Astrocyte of the cerebellum (primary cell): ENCODE measurements at regions not wholly inside any gene's neighbourhood (a gene's known extent, or its start where the extent isn't known, plus 50 kb on each side); places are given as distances from the start of the nearest gene placed in this dataset.

Experiments used
- DNase-seq: peaks from one replicate; pipeline ENCODE4 v3.0.0-alpha.2; 2011; ENCODE audit warnings: low read depth
- H3K4me3 ChIP-seq: 2 replicates; pipeline ENCODE4 v1.5.1; 2011; ENCODE audit warnings: mild to moderate bottlenecking, low read depth, low read length, moderate library complexity
- CTCF ChIP-seq: IDR thresholded peaks from 2 replicates; pipeline ENCODE4 v1.5.1; 2012; ENCODE audit warnings: low read length, low read depth, moderate library complexity, mild to moderate bottlenecking; ENCODE audit errors: missing control alignments
- in situ Hi-C: cut with HindIII; loops from 2 replicates; pipeline ENCODE4 v1.10.0; 2017; ENCODE audit warnings: low sequenced_read_pairs

GRCh38 chr4:138656990-138657389 is 358.6 kb upstream of the NOCT start:
- TF ChIP-seq CTCF = no peak
- in situ Hi-C loops = no loop called here

GRCh38 chr4:138655985-138656384 is 359.6 kb upstream of the NOCT start:
- no peak for TF ChIP-seq CTCF
- DNase-seq = no peak
- in situ Hi-C loops = no loop called here
- no peak overlapping the region for H3K4me3 ChIP-seq

More at GRCh38 chr4:138656990-138657389, 358.6 kb upstream of the NOCT start:
- H3K4me3 ChIP-seq = no peak overlapping the region
- no peak for DNase-seq

DNA sequence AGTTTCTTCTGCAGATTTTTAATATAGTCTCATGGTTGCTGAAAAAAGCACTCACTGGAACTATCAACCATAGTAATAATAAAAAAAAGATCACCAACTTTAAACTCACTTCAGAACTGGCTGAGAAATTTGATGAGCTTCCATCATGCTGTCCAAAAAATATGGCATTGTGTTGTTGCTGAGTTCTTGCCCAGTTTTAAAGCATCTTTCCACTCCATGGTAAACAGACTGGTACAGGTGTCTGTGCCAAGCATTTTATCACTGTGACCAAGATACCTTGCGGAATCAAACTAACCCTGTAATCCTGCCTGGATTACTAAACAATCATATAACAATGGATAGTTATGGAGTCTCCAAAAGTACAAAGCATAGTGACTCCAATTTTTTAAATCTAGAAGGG is 360.3 kb upstream of the NOCT start:
- in situ Hi-C loops = no loop called here
- no peak for TF ChIP-seq CTCF
- no peak overlapping the region for H3K4me3 ChIP-seq
- no peak for DNase-seq

GRCh38 chr4:138650929-138651448 is 364.6 kb upstream of the NOCT start:
- DNase-seq = peak; percentile 85
- in situ Hi-C loops = no loop called here
- H3K4me3 ChIP-seq = no peak overlapping the region
- no peak for TF ChIP-seq CTCF

GRCh38 chr4:138650495-138650894 is 365.1 kb upstream of the NOCT start:
- in situ Hi-C loops = no loop called here
- DNase-seq = no peak
- no peak overlapping the region for H3K4me3 ChIP-seq
- no peak for TF ChIP-seq CTCF

DNA sequence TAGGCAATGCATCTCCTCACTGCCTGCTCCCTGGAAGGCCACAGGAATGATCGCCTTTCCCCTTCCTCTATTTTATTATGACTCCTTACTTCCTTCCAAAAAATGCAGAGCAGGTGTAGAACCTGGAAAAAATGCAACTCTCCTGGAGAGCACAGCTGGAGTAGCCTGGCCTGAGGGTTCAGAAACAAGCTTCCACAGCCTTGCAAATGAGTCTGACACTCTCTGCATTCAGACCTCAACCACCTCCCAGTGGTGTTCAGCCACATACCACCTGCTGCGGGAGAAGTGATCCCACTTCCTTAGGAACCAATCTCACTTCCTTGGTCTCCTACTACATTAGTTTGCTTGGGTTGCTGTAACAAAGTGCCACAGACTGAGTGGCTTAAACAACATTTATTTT is 368.1 kb upstream of the NOCT start:
- H3K4me3 ChIP-seq = no peak overlapping the region
- no peak for TF ChIP-seq CTCF
- in situ Hi-C loops = no loop called here
- no peak for DNase-seq

DNA sequence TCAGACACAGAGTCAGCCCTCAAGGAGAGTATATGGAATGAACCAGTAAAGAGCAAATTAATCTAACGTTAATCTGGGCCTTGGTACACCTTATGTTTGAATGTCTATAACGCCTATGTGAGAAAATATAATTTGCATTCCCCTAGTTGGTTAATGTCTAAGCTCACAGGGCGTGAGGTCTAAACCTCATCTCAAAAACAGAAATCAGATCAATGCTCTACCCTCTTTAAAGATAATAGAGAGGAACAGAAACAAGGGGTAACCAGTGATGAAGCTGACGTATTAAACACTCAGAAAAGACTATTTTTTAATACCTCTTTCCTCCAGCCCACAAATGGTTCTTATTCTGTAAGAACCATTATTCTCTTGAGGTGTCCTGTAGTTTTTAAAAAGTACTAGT is 369.2 kb upstream of the NOCT start:
- no peak for DNase-seq
- in situ Hi-C loops = no loop called here
- H3K4me3 ChIP-seq = no peak overlapping the region
- TF ChIP-seq CTCF = no peak
